H9 (cell line): ENCODE measurements at regions not wholly inside any gene's neighbourhood (a gene's known extent, or its start where the extent isn't known, plus 50 kb on each side); places are given as distances from the start of the nearest gene placed in this dataset.
A peak's percentile ranks its signal among the peaks of the same experiment; 100 is the strongest.

Experiments
- DNase-seq: peaks from one replicate; pipeline ENCODE4 v3.0.0-alpha.2; 2017
- H2AFZ ChIP-seq: one replicate; pipeline ENCODE4 v1.6.1; 2013; ENCODE audit warnings: mild to moderate bottlenecking, low read length, control low read depth, moderate library complexity
- H2AK5ac ChIP-seq: 2 replicates; pipeline ENCODE4 v1.6.1; 2013; ENCODE audit warnings: low read length, control low read depth, mixed read lengths; ENCODE audit not compliant: insufficient read length
- H2BK120ac ChIP-seq: one replicate; pipeline ENCODE4 v1.6.1; 2013; ENCODE audit warnings: low read depth, mild to moderate bottlenecking, low read length, control low read depth, inconsistent platforms; ENCODE audit not compliant: poor library complexity, severe bottlenecking
- H2BK12ac ChIP-seq: 2 replicates; pipeline ENCODE4 v1.6.1; 2013; ENCODE audit warnings: low read length, control low read depth, mixed read lengths, low read depth; ENCODE audit not compliant: insufficient read length
- H2BK15ac ChIP-seq: 2 replicates; pipeline ENCODE4 v1.6.1; 2013; ENCODE audit warnings: low read depth, low read length, control low read depth
- H2BK20ac ChIP-seq: one replicate; pipeline ENCODE4 v1.6.1; 2013; ENCODE audit warnings: low read depth, mild to moderate bottlenecking, low read length, control low read depth, inconsistent platforms; ENCODE audit not compliant: poor library complexity, severe bottlenecking
- H2BK5ac ChIP-seq: 2 replicates; pipeline ENCODE4 v1.6.1; 2013; ENCODE audit warnings: low read length, control low read depth, mixed read lengths; ENCODE audit not compliant: insufficient read length
- H3K14ac ChIP-seq: 2 replicates; pipeline ENCODE4 v1.6.1; 2013; ENCODE audit warnings: low read length, control low read depth; ENCODE audit not compliant: insufficient read depth
- H3K18ac ChIP-seq: 2 replicates; pipeline ENCODE4 v1.6.1; 2013; ENCODE audit warnings: low read depth, mild to moderate bottlenecking, mixed read lengths, low read length, control low read depth; ENCODE audit not compliant: insufficient read length
- H3K23ac ChIP-seq: 2 replicates; pipeline ENCODE4 v1.6.1; 2013; ENCODE audit warnings: low read length, control low read depth, mixed read lengths, low read depth; ENCODE audit not compliant: insufficient read length
- H3K23me2 ChIP-seq: 2 replicates; pipeline ENCODE4 v1.6.1; 2013; ENCODE audit warnings: low read depth, mild to moderate bottlenecking, mixed read lengths, low read length, control low read depth; ENCODE audit not compliant: insufficient read length, poor library complexity, severe bottlenecking
- H3K27ac ChIP-seq: 2 replicates; pipeline ENCODE4 v1.5.1; 2013; ENCODE audit warnings: low read length, control low read depth, mixed read lengths, low read depth; ENCODE audit not compliant: insufficient read length
- H3K27me3 ChIP-seq: 2 replicates; pipeline ENCODE4 v1.6.1; 2013; ENCODE audit warnings: low read length, control low read depth, inconsistent platforms; ENCODE audit not compliant: insufficient read depth
- H3K4ac ChIP-seq: 2 replicates; pipeline ENCODE4 v1.6.1; 2013; ENCODE audit warnings: low read depth, mild to moderate bottlenecking, control low read depth, inconsistent platforms, low read length, moderate library complexity
- H3K4me1 ChIP-seq: 2 replicates; pipeline ENCODE4 v1.6.1; 2013; ENCODE audit warnings: low read length, control low read depth, inconsistent platforms; ENCODE audit not compliant: insufficient read depth
- H3K4me2 ChIP-seq: 2 replicates; pipeline ENCODE4 v1.6.1; 2013; ENCODE audit warnings: low read length, control low read depth, mixed read lengths; ENCODE audit not compliant: insufficient read length, insufficient read depth
- H3K56ac ChIP-seq: 2 replicates; pipeline ENCODE4 v1.6.1; 2013; ENCODE audit warnings: low read depth, mild to moderate bottlenecking, mixed read lengths, low read length, control low read depth; ENCODE audit not compliant: insufficient read length
- H3K79me1 ChIP-seq: 2 replicates; pipeline ENCODE4 v1.6.1; 2013; ENCODE audit warnings: low read depth, mild to moderate bottlenecking, moderate library complexity, low read length, control low read depth, inconsistent platforms; ENCODE audit not compliant: insufficient read depth, poor library complexity, severe bottlenecking
- H3K79me2 ChIP-seq: 2 replicates; pipeline ENCODE4 v1.6.1; 2013; ENCODE audit warnings: low read length, control low read depth, inconsistent platforms; ENCODE audit not compliant: insufficient read depth
- H3K9ac ChIP-seq: 2 replicates; pipeline ENCODE4 v1.6.1; 2013; ENCODE audit warnings: low read length, control low read depth, mixed read lengths; ENCODE audit not compliant: insufficient read length; ENCODE audit errors: extremely low read depth
- H3K9me3 ChIP-seq: one replicate; pipeline ENCODE4 v1.6.1; 2013; ENCODE audit warnings: low read depth, low read length, inconsistent platforms; ENCODE audit not compliant: control insufficient read depth
- H3T11ph ChIP-seq: one replicate; pipeline ENCODE4 v1.6.1; 2013; ENCODE audit warnings: mild to moderate bottlenecking, low read length, control low read depth, inconsistent platforms
- H4K20me1 ChIP-seq: one replicate; pipeline ENCODE4 v1.6.1; 2013; ENCODE audit not compliant: control insufficient read depth, insufficient read length, insufficient read depth
- H4K5ac ChIP-seq: 2 replicates; pipeline ENCODE4 v1.6.1; 2013; ENCODE audit warnings: low read depth, mild to moderate bottlenecking, mixed read lengths, low read length, control low read depth; ENCODE audit not compliant: insufficient read length
- H4K8ac ChIP-seq: replicated peaks from 2 replicates; pipeline ENCODE4 v1.6.1; 2013; ENCODE audit warnings: low read length, control low read depth, mixed read lengths, low read depth; ENCODE audit not compliant: insufficient read length
- H4K91ac ChIP-seq: 2 replicates; pipeline ENCODE4 v1.6.1; 2013; ENCODE audit warnings: low read depth, mild to moderate bottlenecking, moderate library complexity, mixed read lengths, low read length, control low read depth; ENCODE audit not compliant: insufficient read length
- H3K27ac Mint-ChIP-seq, 3 experiments: 2 replicates in 2 of 3; 3 replicates in 1 of 3; pipeline ENCODE4 v1.8.0; 2020 to 2021; ENCODE audit warnings: mixed read lengths in 3 of 3, mild to moderate bottlenecking in 1 of 3, moderate library complexity in 1 of 3
- H3K27me3 Mint-ChIP-seq: 2 replicates; pipeline ENCODE4 v1.8.0; 2021; ENCODE audit warnings: low read depth, mild to moderate bottlenecking, moderate library complexity, mixed read lengths
- H3K36me3 Mint-ChIP-seq, 3 experiments: 2 replicates in 2 of 3; 3 replicates in 1 of 3; pipeline ENCODE4 v1.8.0; 2020 to 2021; ENCODE audit warnings: low read depth in 3 of 3, mixed read lengths in 3 of 3; ENCODE audit not compliant: insufficient read depth in 1 of 3
- H3K4me1 Mint-ChIP-seq, 2 experiments: 2 replicates each; pipeline ENCODE4 v1.8.0; 2020; ENCODE audit warnings: mixed read lengths in 2 of 2
- H3K4me3 Mint-ChIP-seq, 2 experiments: 2 replicates in 1 of 2; 3 replicates in 1 of 2; pipeline ENCODE4 v1.8.0; 2020 to 2021; ENCODE audit warnings: mild to moderate bottlenecking in 2 of 2, mixed read lengths in 2 of 2, moderate library complexity in 1 of 2
- H3K9me3 Mint-ChIP-seq, 2 experiments: 2 replicates in 1 of 2; 3 replicates in 1 of 2; pipeline ENCODE4 v1.8.0; 2020; ENCODE audit warnings: mild to moderate bottlenecking in 2 of 2, mixed read lengths in 2 of 2, moderate library complexity in 1 of 2
- CTCF ChIP-seq: fragments of 200-600 bp; sonication (generic); conservative IDR thresholded peaks from 3 replicates; pipeline ENCODE4 v1.8.0; 2021; ENCODE audit warnings: antibody characterized with exemption, mild to moderate bottlenecking
- WGBS: extraction: QIAGEN DNeasy Blood & Tissue Kit; methylation state at CpG from one replicate; pipeline ENCODE4 v1.1.7; 2013; ENCODE audit warnings: missing lambda C conversion rate, low lambda C conversion rate, mixed read lengths; ENCODE audit not compliant: insufficient read length; ENCODE audit errors: extremely low coverage; 5-methylcytosine and 5-hydroxymethylcytosine counted together

- Histone ChIP-seq H2BK12ac (no peak overlapping the region), H3K9ac (no peak overlapping the region), H3K27me3 (no peaks in the 10 kb centered on the region), H2BK20ac (no peak overlapping the region), H3K18ac (no peak overlapping the region), H3T11ph (no peak overlapping the region), H3K56ac (no peak overlapping the region), H3K79me2 (no peaks in the 10 kb centered on the region; the same call in 1 of the 2 replicates), H3K23ac (no peak overlapping the region), H4K91ac (no peak overlapping the region), H2BK5ac (no peak overlapping the region), H4K20me1 (no peaks in the 10 kb centered on the region), H2BK120ac (no peak overlapping the region), H2AK5ac (no peak overlapping the region), H3K27ac (no peak overlapping the region), H4K5ac (no peak overlapping the region), H3K4me2 (no peak overlapping the region), H3K14ac (no peak overlapping the region), H2BK15ac (no peak overlapping the region), H3K4me1 (no peaks in the 10 kb centered on the region; the same call in 1 of the 2 replicates), H3K4ac (no peak overlapping the region), H2AFZ (no peak overlapping the region), H3K23me2 (no peaks in the 10 kb centered on the region), H4K8ac (no peak overlapping the region), H3K9me3 (no peaks in the 10 kb centered on the region), H3K79me1 (no peaks in the 10 kb centered on the region)
- DNase-seq: peak; percentile 63
- WGBS: no CpG with 5 or more reads among the region's 13 CpGs
- H3K4me3 Mint-ChIP-seq: no peak overlapping the region
- H3K27ac Mint-ChIP-seq: no peak overlapping the region
- TF ChIP-seq CTCF: peak; percentile 57
- no peaks in the 10 kb centered on the region for H3K9me3 Mint-ChIP-seq
- H3K27me3 Mint-ChIP-seq: no peaks in the 10 kb centered on the region
- H3K36me3 Mint-ChIP-seq: no peaks in the 10 kb centered on the region
- H3K4me1 Mint-ChIP-seq: no peaks in the 10 kb centered on the region
Observed at GRCh38 chrX:109839694-109840567, 106.9 kb upstream of the ACSL4 start.
